ENCODE measurements at regions not wholly inside any gene's neighbourhood (a gene's known extent, or its start where the extent isn't known, plus 50 kb on each side); places are given as distances from the start of the nearest gene placed in this dataset.

- no peaks in the 10 kb centered on the region for H3K4me1 ChIP-seq (ENCODE audit: control insufficient read depth, insufficient read depth, low read length)
- no peaks in the 10 kb centered on the region for H3K9me3 ChIP-seq (ENCODE audit: control insufficient read depth, low read length)
- no peak overlapping the region for H3K27ac ChIP-seq (ENCODE audit: insufficient read depth, low read depth, low read length, poor library complexity, severe bottlenecking)
- H3K4me3 ChIP-seq (ENCODE audit: insufficient read depth, low read depth, low read length) = no peak overlapping the region
- H3K36me3 ChIP-seq (ENCODE audit: control insufficient read depth, insufficient read depth, low read length) = no peaks in the 10 kb centered on the region
- no peaks in the 10 kb centered on the region for H3K27me3 ChIP-seq (ENCODE audit: control insufficient read depth, insufficient read depth, low read length, poor library complexity, severe bottlenecking)
These were observed 124.7 kb upstream of the VLDLR start for GRCh38 chr9:2496934-2497333.

GRCh38 chr9:2497666-2498400 lies 123.8 kb upstream of the VLDLR start:
- Histone ChIP-seq H3K27ac (ENCODE audit: insufficient read depth, low read depth, low read length, poor library complexity, severe bottlenecking) (no peak overlapping the region), H3K4me3 (ENCODE audit: insufficient read depth, low read depth, low read length) (no peak overlapping the region), H3K4me1 (ENCODE audit: control insufficient read depth, insufficient read depth, low read length) (no peaks in the 10 kb centered on the region), H3K27me3 (ENCODE audit: control insufficient read depth, insufficient read depth, low read length, poor library complexity, severe bottlenecking) (no peaks in the 10 kb centered on the region), H3K36me3 (ENCODE audit: control insufficient read depth, insufficient read depth, low read length) (no peaks in the 10 kb centered on the region), H3K9me3 (ENCODE audit: control insufficient read depth, low read length) (no peaks in the 10 kb centered on the region)
- 87% methylated on average over 5 of the region's 5 CpGs for WGBS, 2 experiments

GRCh38 chr9:2502210-2502609 lies 119.4 kb upstream of the VLDLR start:
- no peaks in the 10 kb centered on the region for H3K4me1 ChIP-seq (ENCODE audit: control insufficient read depth, insufficient read depth, low read length)
- 93 to 95% methylated on average over 3 of the region's 3 CpGs for WGBS, 2 experiments
- no peak overlapping the region for H3K4me3 ChIP-seq (ENCODE audit: insufficient read depth, low read depth, low read length)
- no peaks in the 10 kb centered on the region for H3K36me3 ChIP-seq (ENCODE audit: control insufficient read depth, insufficient read depth, low read length)
- no peak overlapping the region for H3K27ac ChIP-seq (ENCODE audit: insufficient read depth, low read depth, low read length, poor library complexity, severe bottlenecking)
- H3K27me3 ChIP-seq (ENCODE audit: control insufficient read depth, insufficient read depth, low read length, poor library complexity, severe bottlenecking) = no peaks in the 10 kb centered on the region
- H3K9me3 ChIP-seq (ENCODE audit: control insufficient read depth, low read length) = no peaks in the 10 kb centered on the region

GRCh38 chr9:2502760-2503159 lies 118.8 kb upstream of the VLDLR start:
- Histone ChIP-seq H3K36me3 (ENCODE audit: control insufficient read depth, insufficient read depth, low read length) (no peaks in the 10 kb centered on the region), H3K4me3 (ENCODE audit: insufficient read depth, low read depth, low read length) (no peak overlapping the region), H3K9me3 (ENCODE audit: control insufficient read depth, low read length) (no peaks in the 10 kb centered on the region), H3K27me3 (ENCODE audit: control insufficient read depth, insufficient read depth, low read length, poor library complexity, severe bottlenecking) (no peaks in the 10 kb centered on the region), H3K27ac (ENCODE audit: insufficient read depth, low read depth, low read length, poor library complexity, severe bottlenecking) (no peak overlapping the region), H3K4me1 (ENCODE audit: control insufficient read depth, insufficient read depth, low read length) (no peaks in the 10 kb centered on the region)
- 83 to 91% methylated on average over 2 of the region's 2 CpGs for WGBS, 2 experiments

- no peaks in the 10 kb centered on the region for H3K9me3 ChIP-seq (ENCODE audit: control insufficient read depth, low read length)
- no peaks in the 10 kb centered on the region for H3K4me1 ChIP-seq (ENCODE audit: control insufficient read depth, insufficient read depth, low read length)
- H3K36me3 ChIP-seq (ENCODE audit: control insufficient read depth, insufficient read depth, low read length) = no peaks in the 10 kb centered on the region
- 89 to 93% methylated on average over 3 of the region's 3 CpGs for WGBS, 2 experiments
- H3K4me3 ChIP-seq (ENCODE audit: insufficient read depth, low read depth, low read length) = no peak overlapping the region
- H3K27me3 ChIP-seq (ENCODE audit: control insufficient read depth, insufficient read depth, low read length, poor library complexity, severe bottlenecking) = no peaks in the 10 kb centered on the region
- no peak overlapping the region for H3K27ac ChIP-seq (ENCODE audit: insufficient read depth, low read depth, low read length, poor library complexity, severe bottlenecking)
These were observed 115.3 kb upstream of the VLDLR start for GRCh38 chr9:2506321-2506720.

GRCh38 chr9:2523591-2523990 lies 98.0 kb upstream of the VLDLR start:
- Histone ChIP-seq H3K27me3 (ENCODE audit: control insufficient read depth, insufficient read depth, low read length, poor library complexity, severe bottlenecking) (no peaks in the 10 kb centered on the region), H3K9me3 (ENCODE audit: control insufficient read depth, low read length) (no peaks in the 10 kb centered on the region), H3K4me3 (ENCODE audit: insufficient read depth, low read depth, low read length) (no peak overlapping the region), H3K36me3 (ENCODE audit: control insufficient read depth, insufficient read depth, low read length) (no peaks in the 10 kb centered on the region), H3K27ac (ENCODE audit: insufficient read depth, low read depth, low read length, poor library complexity, severe bottlenecking) (no peak overlapping the region), H3K4me1 (ENCODE audit: control insufficient read depth, insufficient read depth, low read length) (no peaks in the 10 kb centered on the region)
- 91 to 94% methylated on average over 6 of the region's 6 CpGs for WGBS, 2 experiments

- WGBS, 2 experiments = 94 to 97% methylated on average over 2 to 3 of the region's 3 CpGs
- Histone ChIP-seq H3K27me3 (ENCODE audit: control insufficient read depth, insufficient read depth, low read length, poor library complexity, severe bottlenecking) (no peaks in the 10 kb centered on the region), H3K27ac (ENCODE audit: insufficient read depth, low read depth, low read length, poor library complexity, severe bottlenecking) (no peak overlapping the region), H3K9me3 (ENCODE audit: control insufficient read depth, low read length) (no peaks in the 10 kb centered on the region), H3K4me1 (ENCODE audit: control insufficient read depth, insufficient read depth, low read length) (no peaks in the 10 kb centered on the region), H3K4me3 (ENCODE audit: insufficient read depth, low read depth, low read length) (no peak overlapping the region), H3K36me3 (ENCODE audit: control insufficient read depth, insufficient read depth, low read length) (no peaks in the 10 kb centered on the region)
These were observed 97.0 kb upstream of the VLDLR start for GRCh38 chr9:2524601-2525000.

GRCh38 chr9:2525147-2525546 lies 96.4 kb upstream of the VLDLR start:
- 81 to 100% methylated on average over 1 to 2 of the region's 2 CpGs for WGBS, 2 experiments
- H3K27ac ChIP-seq (ENCODE audit: insufficient read depth, low read depth, low read length, poor library complexity, severe bottlenecking) = no peak overlapping the region
- H3K9me3 ChIP-seq (ENCODE audit: control insufficient read depth, low read length) = no peaks in the 10 kb centered on the region
- H3K4me1 ChIP-seq (ENCODE audit: control insufficient read depth, insufficient read depth, low read length) = no peaks in the 10 kb centered on the region
- no peak overlapping the region for H3K4me3 ChIP-seq (ENCODE audit: insufficient read depth, low read depth, low read length)
- H3K36me3 ChIP-seq (ENCODE audit: control insufficient read depth, insufficient read depth, low read length) = no peaks in the 10 kb centered on the region
- H3K27me3 ChIP-seq (ENCODE audit: control insufficient read depth, insufficient read depth, low read length, poor library complexity, severe bottlenecking) = no peaks in the 10 kb centered on the region

GRCh38 chr9:2526071-2526828 lies 95.3 kb upstream of the VLDLR start:
- H3K4me3 ChIP-seq (ENCODE audit: insufficient read depth, low read depth, low read length) = no peak overlapping the region
- H3K27me3 ChIP-seq (ENCODE audit: control insufficient read depth, insufficient read depth, low read length, poor library complexity, severe bottlenecking) = no peaks in the 10 kb centered on the region
- H3K9me3 ChIP-seq (ENCODE audit: control insufficient read depth, low read length) = no peaks in the 10 kb centered on the region
- 90 to 96% methylated on average over 2 of the region's 2 CpGs for whole genome bisulfite sequencing, 2 experiments
- H3K27ac ChIP-seq (ENCODE audit: insufficient read depth, low read depth, low read length, poor library complexity, severe bottlenecking) = no peak overlapping the region
- no peaks in the 10 kb centered on the region for H3K4me1 ChIP-seq (ENCODE audit: control insufficient read depth, insufficient read depth, low read length)
- H3K36me3 ChIP-seq (ENCODE audit: control insufficient read depth, insufficient read depth, low read length) = no peaks in the 10 kb centered on the region

GRCh38 chr9:2531481-2531880 lies 90.1 kb upstream of the VLDLR start:
- H3K4me3 ChIP-seq (ENCODE audit: insufficient read depth, low read depth, low read length) = no peak overlapping the region
- H3K27me3 ChIP-seq (ENCODE audit: control insufficient read depth, insufficient read depth, low read length, poor library complexity, severe bottlenecking) = no peaks in the 10 kb centered on the region
- no peaks in the 10 kb centered on the region for H3K36me3 ChIP-seq (ENCODE audit: control insufficient read depth, insufficient read depth, low read length)
- no peaks in the 10 kb centered on the region for H3K9me3 ChIP-seq (ENCODE audit: control insufficient read depth, low read length)
- no peak overlapping the region for H3K27ac ChIP-seq (ENCODE audit: insufficient read depth, low read depth, low read length, poor library complexity, severe bottlenecking)
- WGBS, 2 experiments = 89 to 92% methylated on average over 3 to 4 of the region's 4 CpGs
- H3K4me1 ChIP-seq (ENCODE audit: control insufficient read depth, insufficient read depth, low read length) = no peaks in the 10 kb centered on the region

Measured in ectodermal cell (in vitro differentiated cells).